H9 (cell line): ENCODE measurements at regions not wholly inside any gene's neighbourhood (a gene's known extent, or its start where the extent isn't known, plus 50 kb on each side); places are given as distances from the start of the nearest gene placed in this dataset.

Source experiments
- DNase-seq: peaks from one replicate; pipeline ENCODE4 v3.0.0-alpha.2; 2017
- H2AFZ ChIP-seq: one replicate; pipeline ENCODE4 v1.6.1; 2013; ENCODE audit warnings: mild to moderate bottlenecking, low read length, control low read depth, moderate library complexity
- H2AK5ac ChIP-seq: 2 replicates; pipeline ENCODE4 v1.6.1; 2013; ENCODE audit warnings: low read length, control low read depth, mixed read lengths; ENCODE audit not compliant: insufficient read length
- H2BK120ac ChIP-seq: one replicate; pipeline ENCODE4 v1.6.1; 2013; ENCODE audit warnings: low read depth, mild to moderate bottlenecking, low read length, control low read depth, inconsistent platforms; ENCODE audit not compliant: poor library complexity, severe bottlenecking
- H2BK12ac ChIP-seq: 2 replicates; pipeline ENCODE4 v1.6.1; 2013; ENCODE audit warnings: low read length, control low read depth, mixed read lengths, low read depth; ENCODE audit not compliant: insufficient read length
- H2BK15ac ChIP-seq: 2 replicates; pipeline ENCODE4 v1.6.1; 2013; ENCODE audit warnings: low read depth, low read length, control low read depth
- H2BK20ac ChIP-seq: one replicate; pipeline ENCODE4 v1.6.1; 2013; ENCODE audit warnings: low read depth, mild to moderate bottlenecking, low read length, control low read depth, inconsistent platforms; ENCODE audit not compliant: poor library complexity, severe bottlenecking
- H2BK5ac ChIP-seq: 2 replicates; pipeline ENCODE4 v1.6.1; 2013; ENCODE audit warnings: low read length, control low read depth, mixed read lengths; ENCODE audit not compliant: insufficient read length
- H3K14ac ChIP-seq: 2 replicates; pipeline ENCODE4 v1.6.1; 2013; ENCODE audit warnings: low read length, control low read depth; ENCODE audit not compliant: insufficient read depth
- H3K18ac ChIP-seq: 2 replicates; pipeline ENCODE4 v1.6.1; 2013; ENCODE audit warnings: low read depth, mild to moderate bottlenecking, mixed read lengths, low read length, control low read depth; ENCODE audit not compliant: insufficient read length
- H3K23ac ChIP-seq: 2 replicates; pipeline ENCODE4 v1.6.1; 2013; ENCODE audit warnings: low read length, control low read depth, mixed read lengths, low read depth; ENCODE audit not compliant: insufficient read length
- H3K23me2 ChIP-seq: 2 replicates; pipeline ENCODE4 v1.6.1; 2013; ENCODE audit warnings: low read depth, mild to moderate bottlenecking, mixed read lengths, low read length, control low read depth; ENCODE audit not compliant: insufficient read length, poor library complexity, severe bottlenecking
- H3K27ac ChIP-seq: 2 replicates; pipeline ENCODE4 v1.5.1; 2013; ENCODE audit warnings: low read length, control low read depth, mixed read lengths, low read depth; ENCODE audit not compliant: insufficient read length
- H3K27me3 ChIP-seq: 2 replicates; pipeline ENCODE4 v1.6.1; 2013; ENCODE audit warnings: low read length, control low read depth, inconsistent platforms; ENCODE audit not compliant: insufficient read depth
- H3K4ac ChIP-seq: 2 replicates; pipeline ENCODE4 v1.6.1; 2013; ENCODE audit warnings: low read depth, mild to moderate bottlenecking, control low read depth, inconsistent platforms, low read length, moderate library complexity
- H3K4me1 ChIP-seq: 2 replicates; pipeline ENCODE4 v1.6.1; 2013; ENCODE audit warnings: low read length, control low read depth, inconsistent platforms; ENCODE audit not compliant: insufficient read depth
- H3K4me2 ChIP-seq: 2 replicates; pipeline ENCODE4 v1.6.1; 2013; ENCODE audit warnings: low read length, control low read depth, mixed read lengths; ENCODE audit not compliant: insufficient read length, insufficient read depth
- H3K56ac ChIP-seq: 2 replicates; pipeline ENCODE4 v1.6.1; 2013; ENCODE audit warnings: low read depth, mild to moderate bottlenecking, mixed read lengths, low read length, control low read depth; ENCODE audit not compliant: insufficient read length
- H3K79me1 ChIP-seq: 2 replicates; pipeline ENCODE4 v1.6.1; 2013; ENCODE audit warnings: low read depth, mild to moderate bottlenecking, moderate library complexity, low read length, control low read depth, inconsistent platforms; ENCODE audit not compliant: insufficient read depth, poor library complexity, severe bottlenecking
- H3K79me2 ChIP-seq: 2 replicates; pipeline ENCODE4 v1.6.1; 2013; ENCODE audit warnings: low read length, control low read depth, inconsistent platforms; ENCODE audit not compliant: insufficient read depth
- H3K9ac ChIP-seq: 2 replicates; pipeline ENCODE4 v1.6.1; 2013; ENCODE audit warnings: low read length, control low read depth, mixed read lengths; ENCODE audit not compliant: insufficient read length; ENCODE audit errors: extremely low read depth
- H3K9me3 ChIP-seq: one replicate; pipeline ENCODE4 v1.6.1; 2013; ENCODE audit warnings: low read depth, low read length, inconsistent platforms; ENCODE audit not compliant: control insufficient read depth
- H3T11ph ChIP-seq: one replicate; pipeline ENCODE4 v1.6.1; 2013; ENCODE audit warnings: mild to moderate bottlenecking, low read length, control low read depth, inconsistent platforms
- H4K20me1 ChIP-seq: one replicate; pipeline ENCODE4 v1.6.1; 2013; ENCODE audit not compliant: control insufficient read depth, insufficient read length, insufficient read depth
- H4K5ac ChIP-seq: 2 replicates; pipeline ENCODE4 v1.6.1; 2013; ENCODE audit warnings: low read depth, mild to moderate bottlenecking, mixed read lengths, low read length, control low read depth; ENCODE audit not compliant: insufficient read length
- H4K8ac ChIP-seq: replicated peaks from 2 replicates; pipeline ENCODE4 v1.6.1; 2013; ENCODE audit warnings: low read length, control low read depth, mixed read lengths, low read depth; ENCODE audit not compliant: insufficient read length
- H4K91ac ChIP-seq: 2 replicates; pipeline ENCODE4 v1.6.1; 2013; ENCODE audit warnings: low read depth, mild to moderate bottlenecking, moderate library complexity, mixed read lengths, low read length, control low read depth; ENCODE audit not compliant: insufficient read length
- H3K27ac Mint-ChIP-seq, 3 experiments: 2 replicates in 2 of 3; 3 replicates in 1 of 3; pipeline ENCODE4 v1.8.0; 2020 to 2021; ENCODE audit warnings: mixed read lengths in 3 of 3, mild to moderate bottlenecking in 1 of 3, moderate library complexity in 1 of 3
- H3K27me3 Mint-ChIP-seq: 2 replicates; pipeline ENCODE4 v1.8.0; 2021; ENCODE audit warnings: low read depth, mild to moderate bottlenecking, moderate library complexity, mixed read lengths
- H3K36me3 Mint-ChIP-seq, 3 experiments: 2 replicates in 2 of 3; 3 replicates in 1 of 3; pipeline ENCODE4 v1.8.0; 2020 to 2021; ENCODE audit warnings: low read depth in 3 of 3, mixed read lengths in 3 of 3; ENCODE audit not compliant: insufficient read depth in 1 of 3
- H3K4me1 Mint-ChIP-seq, 2 experiments: 2 replicates each; pipeline ENCODE4 v1.8.0; 2020; ENCODE audit warnings: mixed read lengths in 2 of 2
- H3K4me3 Mint-ChIP-seq, 2 experiments: 2 replicates in 1 of 2; 3 replicates in 1 of 2; pipeline ENCODE4 v1.8.0; 2020 to 2021; ENCODE audit warnings: mild to moderate bottlenecking in 2 of 2, mixed read lengths in 2 of 2, moderate library complexity in 1 of 2
- H3K9me3 Mint-ChIP-seq, 2 experiments: 2 replicates in 1 of 2; 3 replicates in 1 of 2; pipeline ENCODE4 v1.8.0; 2020; ENCODE audit warnings: mild to moderate bottlenecking in 2 of 2, mixed read lengths in 2 of 2, moderate library complexity in 1 of 2
- CTCF ChIP-seq: fragments of 200-600 bp; sonication (generic); conservative IDR thresholded peaks from 3 replicates; pipeline ENCODE4 v1.8.0; 2021; ENCODE audit warnings: antibody characterized with exemption, mild to moderate bottlenecking
- WGBS: extraction: QIAGEN DNeasy Blood & Tissue Kit; methylation state at CpG from one replicate; pipeline ENCODE4 v1.1.7; 2013; ENCODE audit warnings: missing lambda C conversion rate, low lambda C conversion rate, mixed read lengths; ENCODE audit not compliant: insufficient read length; ENCODE audit errors: extremely low coverage; 5-methylcytosine and 5-hydroxymethylcytosine counted together

DNA sequence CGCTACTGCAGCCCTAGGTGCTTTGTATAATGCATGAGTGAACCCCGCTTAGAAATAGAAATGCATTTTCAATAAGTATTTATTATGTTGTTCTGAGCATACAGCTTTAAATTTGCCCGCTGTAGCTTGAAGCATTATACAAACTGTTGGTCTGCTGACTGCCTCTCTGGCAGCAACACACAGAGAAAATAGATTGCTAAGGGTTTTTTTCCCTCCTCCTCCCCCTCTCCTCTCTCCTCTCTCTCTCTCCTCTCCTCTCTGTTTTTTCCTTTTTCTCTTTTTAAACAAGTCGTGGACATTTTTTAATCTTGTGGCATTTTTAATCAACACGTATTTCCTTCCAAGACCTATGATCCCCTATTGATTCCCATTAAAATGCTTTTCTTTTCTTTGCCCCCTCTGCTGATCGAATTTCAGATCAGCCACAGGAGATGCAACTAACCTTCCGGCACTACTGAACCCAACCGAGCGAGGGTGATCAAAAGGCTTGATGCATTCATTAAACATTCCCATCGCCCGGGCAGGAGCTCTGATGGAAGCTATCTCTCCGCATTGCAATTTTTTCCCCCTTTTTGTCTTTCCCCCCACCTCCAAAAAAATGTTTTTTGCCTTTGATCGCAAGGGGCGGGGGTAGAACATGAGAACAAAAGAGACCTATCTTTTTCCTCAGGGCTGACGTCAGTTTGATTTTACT, 90.7 kb upstream of the ARID1B start:
- Histone ChIP-seq H3K9me3 (no peaks in the 10 kb centered on the region), H4K91ac (no peak overlapping the region), H2BK20ac (no peak overlapping the region), H2BK120ac (no peak overlapping the region), H3K23me2 (peaks cover 13% of the 10 kb centered on the region), H2BK5ac (no peak overlapping the region), H3K4me1 (peaks cover 3% of the 10 kb centered on the region; the same call in 1 of the 2 replicates), H2BK12ac (no peak overlapping the region), H3K23ac (no peak overlapping the region), H3K4me2 (peak overlapping the region; percentile 78), H3K27me3 (no peaks in the 10 kb centered on the region), H3K18ac (peak overlapping the region; percentile 89), H3K27ac (no peak overlapping the region), H3K79me1 (no peaks in the 10 kb centered on the region), H4K8ac (no peak overlapping the region), H2AFZ (peak overlapping the region; percentile 0), H3T11ph (no peak overlapping the region), H3K4ac (no peak overlapping the region; the same call in 1 of the 2 replicates), H3K9ac (peak overlapping the region; percentile 7), H2BK15ac (no peak overlapping the region), H3K79me2 (no peaks in the 10 kb centered on the region), H4K5ac (no peak overlapping the region), H2AK5ac (no peak overlapping the region), H3K56ac (no peak overlapping the region), H3K14ac (no peak overlapping the region), H4K20me1 (no peaks in the 10 kb centered on the region)
- no CpG with 5 or more reads among the region's 15 CpGs for WGBS
- H3K9me3 Mint-ChIP-seq: no peaks in the 10 kb centered on the region; a peak in 3 of 5 replicates
- H3K36me3 Mint-ChIP-seq: no peaks in the 10 kb centered on the region
- DNase-seq: peak; percentile 49
- peak overlapping the region; percentile 40 to 97 (median 93) for H3K27ac Mint-ChIP-seq
- peak; percentile 48; the same call in 2 of the 3 replicates for TF ChIP-seq CTCF
- peaks cover 15 to 20% of the 10 kb centered on the region in 2 experiments for H3K4me1 Mint-ChIP-seq
- H3K4me3 Mint-ChIP-seq: peak overlapping the region; percentile 89 to 93
- peaks cover 8% of the 10 kb centered on the region for H3K27me3 Mint-ChIP-seq
